H1 (cell line): ENCODE measurements at regions not wholly inside any gene's neighbourhood (a gene's known extent, or its start where the extent isn't known, plus 50 kb on each side); places are given as distances from the start of the nearest gene placed in this dataset.

ENCODE experiments used
- CTCF ChIA-PET: fragments of 300-600 bp; sonication (Branson Sonifier 250); formaldehyde crosslinking; loops from one replicate; lab custom pipeline; 2021; ENCODE audit not compliant: partially characterized antibody; lab: Charles Lee
- POLR2A ChIA-PET: fragments of 300-600 bp; sonication (Branson Sonifier 250); formaldehyde crosslinking; loops from one replicate; lab custom pipeline; 2021; ENCODE audit warnings: inconsistent platforms; ENCODE audit not compliant: partially characterized antibody; lab: Charles Lee
- DNase-seq, 2 experiments: peaks; one replicate each; pipeline versions ENCODE4 v3.0.0 to v3.0.0-alpha.2; 2010 to 2022; ENCODE audit warnings: low spot score in 2 of 2, low read depth in 1 of 2, mixed read lengths in 1 of 2
- FAIRE-seq: peaks from 2 replicates; lab custom pipeline; 2011; peaks lifted over from hg19 to GRCh38; lab: Jason Lieb, UNC
- H2AFZ ChIP-seq: 2 replicates; pipeline ENCODE4 v1.8.1; 2012; ENCODE audit warnings: low read length, inconsistent platforms
- H2AK5ac ChIP-seq: 2 replicates; pipeline ENCODE4 v1.6.1; 2013; ENCODE audit warnings: low read depth, low read length
- H2BK120ac ChIP-seq: replicated peaks from 2 replicates; pipeline ENCODE3; 2013; ENCODE audit warnings: low read depth, low read length, inconsistent platforms
- H2BK12ac ChIP-seq: 2 replicates; pipeline ENCODE4 v1.6.1; 2013; ENCODE audit warnings: low read depth, low read length
- H2BK15ac ChIP-seq: 2 replicates; pipeline ENCODE4 v1.6.1; 2013; ENCODE audit warnings: low read length
- H2BK20ac ChIP-seq: 2 replicates; pipeline ENCODE4 v1.6.1; 2013; ENCODE audit warnings: low read length
- H2BK5ac ChIP-seq: 2 replicates; pipeline ENCODE4 v1.6.1; 2013; ENCODE audit warnings: low read depth, low read length
- H3K14ac ChIP-seq: 2 replicates; pipeline ENCODE4 v1.6.1; 2013; ENCODE audit warnings: inconsistent platforms; ENCODE audit not compliant: insufficient read length
- H3K18ac ChIP-seq: 2 replicates; pipeline ENCODE4 v1.6.1; 2013; ENCODE audit warnings: low read length; ENCODE audit errors: extremely low read depth
- H3K23ac ChIP-seq: 2 replicates; pipeline ENCODE4 v1.6.1; 2013; ENCODE audit warnings: inconsistent platforms; ENCODE audit not compliant: insufficient read length
- H3K23me2 ChIP-seq: 2 replicates; pipeline ENCODE4 v1.6.1; 2013; ENCODE audit warnings: low read depth, low read length
- H3K27ac ChIP-seq: 2 replicates; pipeline ENCODE4 v1.6.1; 2011; ENCODE audit warnings: low read depth, low read length, inconsistent platforms
- H3K27me3 ChIP-seq, 4 experiments: replicated peaks in 1 of 4; 1 replicate in 1 of 4; 2 replicates in 3 of 4; pipeline versions ENCODE4 v1.6.1 to v1.8.1; 2011 to 2013; ENCODE audit warnings: low read length in 3 of 4, mild to moderate bottlenecking in 3 of 4, inconsistent platforms in 2 of 4, mixed read lengths in 2 of 4, moderate library complexity in 1 of 4; ENCODE audit not compliant: control insufficient read depth in 3 of 4, insufficient read depth in 3 of 4; ENCODE audit errors: extremely low read depth in 1 of 4
- H3K36me3 ChIP-seq, 4 experiments: 2 replicates each; pipeline versions ENCODE4 v1.6.1 to v1.8.1; 2011 to 2013; ENCODE audit warnings: mild to moderate bottlenecking in 4 of 4, low read length in 3 of 4, moderate library complexity in 2 of 4, control low read depth in 1 of 4, inconsistent platforms in 1 of 4; ENCODE audit not compliant: insufficient read depth in 4 of 4, control insufficient read depth in 2 of 4
- H3K4ac ChIP-seq: replicated peaks from 2 replicates; pipeline ENCODE3; 2013; ENCODE audit warnings: low read length, low read depth, mixed read lengths, inconsistent platforms; ENCODE audit not compliant: insufficient read length
- H3K4me1 ChIP-seq, 4 experiments: replicated peaks in 1 of 4; 1 replicate in 1 of 4; 2 replicates in 3 of 4; pipeline versions ENCODE4 v1.6.1 to v1.8.1; 2011 to 2013; ENCODE audit warnings: low read length in 3 of 4, inconsistent platforms in 2 of 4, mixed read lengths in 1 of 4; ENCODE audit not compliant: insufficient read depth in 4 of 4, control insufficient read depth in 3 of 4
- H3K4me2 ChIP-seq, 2 experiments: 2 replicates each; pipeline versions ENCODE4 v1.6.1 to v1.8.1; 2011 to 2013; ENCODE audit warnings: low read depth in 2 of 2, low read length in 2 of 2, control low read depth in 1 of 2, inconsistent platforms in 1 of 2, mild to moderate bottlenecking in 1 of 2; ENCODE audit not compliant: insufficient read depth in 1 of 2
- H3K4me3 ChIP-seq, 4 experiments: fragments of 200-600, 300-600 bp in 1 of 4; sonication (generic), shearing (Covaris generic), sonication (Bioruptor Twin) in 1 of 4; 2 replicates each; pipeline versions ENCODE4 v1.5.1 to v1.8.1; 2011 to 2016; ENCODE audit warnings: low read length in 4 of 4, low read depth in 3 of 4, control low read depth in 2 of 4, inconsistent platforms in 2 of 4, mild to moderate bottlenecking in 2 of 4, mixed read lengths in 1 of 4, moderate library complexity in 1 of 4; ENCODE audit not compliant: insufficient read depth in 2 of 4; ENCODE audit errors: extremely low read depth in 1 of 4
- H3K56ac ChIP-seq: replicated peaks from 2 replicates; pipeline ENCODE3; 2013; ENCODE audit warnings: low read depth, mild to moderate bottlenecking, mixed read lengths, low read length, inconsistent platforms; ENCODE audit not compliant: insufficient read length
- H3K79me1 ChIP-seq: 2 replicates; pipeline ENCODE4 v1.6.1; 2013; ENCODE audit warnings: low read depth, low read length, control low read depth
- H3K79me2 ChIP-seq, 2 experiments: 2 replicates each; pipeline versions ENCODE4 v1.6.1 to v1.8.1; 2012 to 2013; ENCODE audit warnings: low read length in 2 of 2, mild to moderate bottlenecking in 2 of 2, inconsistent platforms in 1 of 2; ENCODE audit not compliant: insufficient read depth in 2 of 2, control insufficient read depth in 1 of 2
- H3K9ac ChIP-seq, 4 experiments: replicated peaks in 1 of 4; 1 replicate in 1 of 4; 2 replicates in 3 of 4; pipeline versions ENCODE4 v1.6.1 to v1.8.1; 2011 to 2013; ENCODE audit warnings: low read depth in 3 of 4, low read length in 3 of 4, control low read depth in 2 of 4, mild to moderate bottlenecking in 2 of 4, moderate library complexity in 2 of 4, inconsistent platforms in 1 of 4; ENCODE audit errors: extremely low read depth in 1 of 4
- H3K9me3 ChIP-seq, 2 experiments: 2 replicates each; pipeline versions ENCODE4 v1.6.1 to v1.8.1; 2012 to 2013; ENCODE audit warnings: mild to moderate bottlenecking in 2 of 2, moderate library complexity in 2 of 2, control low read depth in 1 of 2, inconsistent platforms in 1 of 2, low read depth in 1 of 2, low read length in 1 of 2, mixed read lengths in 1 of 2; ENCODE audit not compliant: insufficient read depth in 2 of 2
- H4K20me1 ChIP-seq, 2 experiments: replicated peaks in 1 of 2; 2 replicates each; pipeline versions ENCODE3 to v1.8.1; 2011 to 2013; ENCODE audit warnings: inconsistent platforms in 2 of 2, low read length in 2 of 2, mild to moderate bottlenecking in 1 of 2; ENCODE audit not compliant: insufficient read depth in 2 of 2, control insufficient read depth in 1 of 2
- H4K5ac ChIP-seq: 2 replicates; pipeline ENCODE4 v1.6.1; 2013; ENCODE audit warnings: low read length, low read depth, mixed read lengths, inconsistent platforms; ENCODE audit not compliant: insufficient read length
- H4K8ac ChIP-seq: 2 replicates; pipeline ENCODE4 v1.8.0; 2013; ENCODE audit warnings: mild to moderate bottlenecking, moderate library complexity, low read length, inconsistent platforms; ENCODE audit not compliant: insufficient read depth; ENCODE audit errors: extremely low read depth
- H4K91ac ChIP-seq: replicated peaks from 2 replicates; pipeline ENCODE3; 2013; ENCODE audit warnings: low read length, mixed read lengths, inconsistent platforms; ENCODE audit not compliant: insufficient read length
- CEBPB ChIP-seq: IDR thresholded peaks from 2 replicates; pipeline ENCODE4 v1.6.1; 2012; ENCODE audit warnings: low read depth, low read length
- SIN3A ChIP-seq, 2 experiments: IDR thresholded peaks in 1 of 2; conservative IDR thresholded peaks in 1 of 2; 2 replicates each; pipeline ENCODE4 v1.6.1; 2011 to 2012; ENCODE audit warnings: low read length in 2 of 2, improper control_type of control experiment in 1 of 2, low read depth in 1 of 2, mild to moderate bottlenecking in 1 of 2
- SP1 ChIP-seq: IDR thresholded peaks from 2 replicates; pipeline ENCODE4 v1.6.1; 2011; ENCODE audit warnings: low read depth, low read length
- SRF ChIP-seq: IDR thresholded peaks from 2 replicates; pipeline ENCODE4 v1.6.1; 2011; ENCODE audit warnings: mild to moderate bottlenecking, low read depth, low read length, moderate library complexity
- WGBS, 2 experiments: shearing (Covaris generic) in 1 of 2; methylation state at CpG; one replicate each; pipeline versions ENCODE4 v1.1.6 to v1.1.7; 2013 to 2015; ENCODE audit warnings: low lambda C conversion rate in 2 of 2, mixed read lengths in 2 of 2, inconsistent platforms in 1 of 2, low coverage in 1 of 2, missing lambda C conversion rate in 1 of 2; ENCODE audit not compliant: insufficient replicate concordance in 2 of 2, insufficient coverage in 1 of 2, insufficient read length in 1 of 2; ENCODE audit errors: extremely low coverage in 1 of 2, missing lambda C conversion rate in 1 of 2; 5-methylcytosine and 5-hydroxymethylcytosine counted together

DNA sequence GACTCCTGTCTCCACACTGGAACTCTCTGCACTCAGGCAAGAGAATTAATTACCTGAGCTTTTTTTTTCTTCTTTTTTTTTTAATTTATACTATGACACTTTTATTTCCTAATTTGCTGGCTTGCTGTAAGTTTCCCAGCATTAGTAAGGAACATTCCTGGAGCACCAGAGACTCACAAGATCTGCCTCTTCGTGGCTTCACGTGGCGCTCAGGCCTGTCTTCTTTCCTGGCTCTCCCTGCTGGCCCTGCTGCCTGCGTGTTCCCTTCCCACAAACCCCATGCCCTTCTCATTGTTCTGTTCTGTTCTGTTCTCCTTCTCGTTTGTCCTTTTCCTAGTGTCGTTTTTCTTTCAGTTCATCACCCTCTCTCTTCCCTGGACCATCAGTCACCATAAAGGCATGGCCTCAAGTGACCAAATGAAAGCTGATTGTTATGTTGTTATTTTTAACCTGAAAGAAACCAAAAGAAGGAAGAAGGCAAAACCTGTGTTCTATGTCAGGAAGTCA is 591.6 kb upstream of the PFKP start:
- no peak overlapping the region; the same call in 1 of the 2 replicates for H3K18ac ChIP-seq
- no peaks in the 10 kb centered on the region for H3K36me3 ChIP-seq
- no peak overlapping the region for H4K8ac ChIP-seq
- CTCF ChIA-PET = no interaction called here
- no peaks in the 10 kb centered on the region for H3K27me3 ChIP-seq
- H4K5ac ChIP-seq = no peak overlapping the region
- no peaks in the 10 kb centered on the region; the same call in 1 of the 2 replicates for H3K23me2 ChIP-seq
- no peaks in the 10 kb centered on the region for H4K20me1 ChIP-seq
- H3K4me1 ChIP-seq = peaks cover 0 to 6% (median 5%) of the 10 kb centered on the region in 4 experiments; a peak in 5 of 7 replicates
- no peaks in the 10 kb centered on the region; a peak in 1 of 4 replicates for H3K9me3 ChIP-seq
- no peak overlapping the region for H2BK120ac ChIP-seq
- no peaks in the 10 kb centered on the region for H3K79me2 ChIP-seq
- H3K79me1 ChIP-seq = no peaks in the 10 kb centered on the region
- H2BK20ac ChIP-seq = no peak overlapping the region; the same call in 1 of the 2 replicates
- H2BK5ac ChIP-seq = 0 out of 2 replicates have a peak overlapping the region, but pooled peaks have one; percentile 13
- H3K4ac ChIP-seq = no peak overlapping the region
- DNase-seq (no peak), FAIRE-seq (no peak)
- H2AFZ ChIP-seq = no peak overlapping the region
- H4K91ac ChIP-seq = peak overlapping the region; percentile 6
- no peak overlapping the region for H3K4me2 ChIP-seq
- H2AK5ac ChIP-seq = no peak overlapping the region
- 78% methylated on average over 6 of the region's 6 CpGs; no CpG with 5 or more reads in 1 of the 2 experiments for WGBS, 2 experiments
- H3K23ac ChIP-seq = no peak overlapping the region
- H2BK15ac ChIP-seq = no peak overlapping the region; the same call in 1 of the 2 replicates
- H3K56ac ChIP-seq = no peak overlapping the region
- POLR2A ChIA-PET = interaction anchor here (0.7 kb wide), 1 partner anchor 266 kb away, joined by 3 read pairs; no protein-coding TSS in a partner anchor
- no peak for TF ChIP-seq CEBPB
- TF ChIP-seq SIN3A (conservative IDR thresholded peaks at IDR 0.05 in 1 of 2, IDR thresholded peaks at IDR 0.05 in 1 of 2; ENCODE audit: low read depth in 1 of 2, low read length in 2 of 2) = no peak
- TF ChIP-seq SRF = no peak
- no peak for TF ChIP-seq SP1
- TF ChIP-seq, all 59 proteins: peak for 0
- no peak overlapping the region for H3K27ac ChIP-seq
- H3K4me3 ChIP-seq = no peak overlapping the region
- peak overlapping the region; percentile 78 for H2BK12ac ChIP-seq
- no peak overlapping the region for H3K9ac ChIP-seq
- no peak overlapping the region for H3K14ac ChIP-seq
